H1 (cell line): ENCODE measurements at regions not wholly inside any gene's neighbourhood (a gene's known extent, or its start where the extent isn't known, plus 50 kb on each side); places are given as distances from the start of the nearest gene placed in this dataset.

Source experiments
- CTBP2 ChIP-seq: IDR thresholded peaks from 2 replicates; pipeline ENCODE4 v1.7.0; 2011; ENCODE audit warnings: borderline replicate concordance, mild to moderate bottlenecking, moderate library complexity, mixed read lengths, low read length; ENCODE audit not compliant: insufficient read depth, insufficient read length
- TF ChIP-seq, protein P1 (sequence below), 3 experiments: IDR thresholded peaks; 1 replicate in 2 of 3; 2 replicates in 1 of 3; pipeline versions ENCODE4 v1.5.1 to v1.6.1; 2011; ENCODE audit warnings: low read length in 3 of 3, mild to moderate bottlenecking in 3 of 3, inconsistent platforms in 2 of 3, low read depth in 1 of 3, moderate library complexity in 1 of 3; ENCODE audit not compliant: insufficient read depth in 1 of 3; ENCODE audit errors: control extremely low read depth in 1 of 3

GRCh38 chr17:65301184-65301583 is 164.0 kb downstream of the RGS9 start (continued):
- TF ChIP-seq, protein P1, sequence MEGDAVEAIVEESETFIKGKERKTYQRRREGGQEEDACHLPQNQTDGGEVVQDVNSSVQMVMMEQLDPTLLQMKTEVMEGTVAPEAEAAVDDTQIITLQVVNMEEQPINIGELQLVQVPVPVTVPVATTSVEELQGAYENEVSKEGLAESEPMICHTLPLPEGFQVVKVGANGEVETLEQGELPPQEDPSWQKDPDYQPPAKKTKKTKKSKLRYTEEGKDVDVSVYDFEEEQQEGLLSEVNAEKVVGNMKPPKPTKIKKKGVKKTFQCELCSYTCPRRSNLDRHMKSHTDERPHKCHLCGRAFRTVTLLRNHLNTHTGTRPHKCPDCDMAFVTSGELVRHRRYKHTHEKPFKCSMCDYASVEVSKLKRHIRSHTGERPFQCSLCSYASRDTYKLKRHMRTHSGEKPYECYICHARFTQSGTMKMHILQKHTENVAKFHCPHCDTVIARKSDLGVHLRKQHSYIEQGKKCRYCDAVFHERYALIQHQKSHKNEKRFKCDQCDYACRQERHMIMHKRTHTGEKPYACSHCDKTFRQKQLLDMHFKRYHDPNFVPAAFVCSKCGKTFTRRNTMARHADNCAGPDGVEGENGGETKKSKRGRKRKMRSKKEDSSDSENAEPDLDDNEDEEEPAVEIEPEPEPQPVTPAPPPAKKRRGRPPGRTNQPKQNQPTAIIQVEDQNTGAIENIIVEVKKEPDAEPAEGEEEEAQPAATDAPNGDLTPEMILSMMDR (IDR thresholded peaks at IDR 0.05; ENCODE audit: control extremely low read depth in 1 of 3, insufficient read depth in 1 of 3, low read depth in 1 of 3, low read length in 3 of 3), result no peak
- TF ChIP-seq CTBP2, result no peak
